IMR-90 (cell line): ENCODE measurements at regions not wholly inside any gene's neighbourhood (a gene's known extent, or its start where the extent isn't known, plus 50 kb on each side); places are given as distances from the start of the nearest gene placed in this dataset.

Experiments
- ATAC-seq: fragments of 200-7000 bp; cut with Tn5 transposase; 2 replicates; pipeline ENCODE4 v1.9.1; 2020; ENCODE audit warnings: low read depth, mild to moderate bottlenecking, moderate library complexity
- BruUV-seq: library from RNA; stranded (reverse); fragments of 400-500 nt; replicated peaks from 2 replicates; lab custom pipeline; 2021; lab: Mats Ljungman, UMichigan
- CTCF ChIA-PET: fragments of 300-600 bp; formaldehyde crosslinking; extraction: SDS; loops from one replicate; lab custom pipeline; 2021; ENCODE audit warnings: antibody characterized with exemption; lab: Yijun Ruan, JAX
- POLR2A ChIA-PET: fragments of 300-600 bp; sonication (Branson Sonifier 250); formaldehyde crosslinking; loops from one replicate; lab custom pipeline; 2022; ENCODE audit warnings: antibody characterized with exemption; ENCODE audit not compliant: unreplicated experiment; lab: Charles Lee
- DNase-seq: peaks from one replicate; pipeline ENCODE4 v3.0.0; 2013
- H2AFZ ChIP-seq: replicated peaks from 2 replicates; pipeline ENCODE3; 2013; ENCODE audit warnings: low read length, mild to moderate bottlenecking; ENCODE audit not compliant: poor library complexity
- H2AK5ac ChIP-seq: 2 replicates; pipeline ENCODE4 v1.6.1; 2013; ENCODE audit warnings: low read depth, low read length, inconsistent platforms
- H2AK9ac ChIP-seq: replicated peaks from 2 replicates; pipeline ENCODE3; 2013; ENCODE audit warnings: mild to moderate bottlenecking, low read depth, low read length, moderate library complexity; ENCODE audit not compliant: poor library complexity
- H2BK120ac ChIP-seq: 2 replicates; pipeline ENCODE4 v1.6.1; 2013; ENCODE audit warnings: low read depth, low read length, inconsistent platforms
- H2BK15ac ChIP-seq: 3 replicates; pipeline ENCODE4 v1.6.1; 2013; ENCODE audit warnings: low read depth, low read length, inconsistent platforms
- H2BK20ac ChIP-seq: 2 replicates; pipeline ENCODE4 v1.6.1; 2013; ENCODE audit warnings: low read depth, mild to moderate bottlenecking, inconsistent platforms, low read length, moderate library complexity
- H2BK5ac ChIP-seq: 2 replicates; pipeline ENCODE4 v1.6.1; 2013; ENCODE audit warnings: mild to moderate bottlenecking, low read depth, low read length, inconsistent platforms; ENCODE audit not compliant: poor library complexity, severe bottlenecking
- H3K14ac ChIP-seq: replicated peaks from 2 replicates; pipeline ENCODE4 v1.6.1; 2013; ENCODE audit warnings: low read depth, low read length, inconsistent platforms
- H3K18ac ChIP-seq: 2 replicates; pipeline ENCODE4 v1.6.1; 2013; ENCODE audit warnings: low read depth, low read length, control low read depth
- H3K23ac ChIP-seq: 2 replicates; pipeline ENCODE4 v1.6.1; 2013; ENCODE audit warnings: low read depth, low read length, inconsistent platforms
- H3K27ac ChIP-seq: 2 replicates; pipeline ENCODE4 v1.5.1; 2013; ENCODE audit warnings: mild to moderate bottlenecking, control low read depth, low read length; ENCODE audit not compliant: insufficient read depth
- H3K27me3 ChIP-seq: 2 replicates; pipeline ENCODE4 v1.6.1; 2013; ENCODE audit warnings: low read length; ENCODE audit not compliant: control insufficient read depth, insufficient read depth
- H3K36me3 ChIP-seq: 2 replicates; pipeline ENCODE4 v1.6.1; 2013; ENCODE audit warnings: low read length, mixed read lengths; ENCODE audit not compliant: control insufficient read depth, insufficient read depth
- H3K4ac ChIP-seq: 2 replicates; pipeline ENCODE4 v1.6.1; 2013; ENCODE audit warnings: low read depth, low read length, inconsistent platforms
- H3K4me1 ChIP-seq: 2 replicates; pipeline ENCODE4 v1.6.1; 2013; ENCODE audit warnings: low read length, mixed read lengths; ENCODE audit not compliant: control insufficient read depth, insufficient read depth
- H3K4me2 ChIP-seq: 2 replicates; pipeline ENCODE4 v1.6.1; 2013; ENCODE audit warnings: low read depth, mild to moderate bottlenecking, control low read depth, low read length, moderate library complexity
- H3K4me3 ChIP-seq: 2 replicates; pipeline ENCODE4 v1.5.1; 2013; ENCODE audit warnings: low read depth, mild to moderate bottlenecking, control low read depth, low read length, moderate library complexity; ENCODE audit not compliant: insufficient read depth
- H3K56ac ChIP-seq: 2 replicates; pipeline ENCODE4 v1.6.1; 2013; ENCODE audit warnings: low read length, inconsistent platforms; ENCODE audit not compliant: insufficient read depth; ENCODE audit errors: extremely low read depth
- H3K79me1 ChIP-seq, 2 experiments: 2 replicates each; pipeline ENCODE4 v1.6.1; 2013; ENCODE audit warnings: low read length in 2 of 2, inconsistent platforms in 1 of 2, low read depth in 1 of 2
- H3K9ac ChIP-seq: 2 replicates; pipeline ENCODE4 v1.6.1; 2013; ENCODE audit warnings: low read depth, low read length, control low read depth
- H3K9me1 ChIP-seq: 2 replicates; pipeline ENCODE4 v1.6.1; 2013; ENCODE audit warnings: low read length, inconsistent platforms; ENCODE audit not compliant: insufficient read depth
- H3K9me3 ChIP-seq: 2 replicates; pipeline ENCODE4 v1.6.1; 2013; ENCODE audit warnings: low read length; ENCODE audit not compliant: control insufficient read depth, insufficient read depth
- H4K20me1 ChIP-seq: 2 replicates; pipeline ENCODE4 v1.6.1; 2013; ENCODE audit warnings: low read length, inconsistent platforms; ENCODE audit not compliant: insufficient read depth
- H4K5ac ChIP-seq: 2 replicates; pipeline ENCODE4 v1.6.1; 2013; ENCODE audit warnings: mild to moderate bottlenecking, low read depth, low read length, control low read depth
- H4K8ac ChIP-seq, 2 experiments: 2 replicates each; pipeline ENCODE4 v1.6.1; 2013; ENCODE audit warnings: low read depth in 2 of 2, low read length in 2 of 2, control low read depth in 1 of 2, inconsistent platforms in 1 of 2
- H4K91ac ChIP-seq: 2 replicates; pipeline ENCODE4 v1.6.1; 2013; ENCODE audit warnings: low read depth, low read length, inconsistent platforms; ENCODE audit not compliant: insufficient read depth
- BHLHE40 ChIP-seq: fragments of 150-350 bp; IDR thresholded peaks from 2 replicates; pipeline ENCODE4 v1.6.1; 2016; ENCODE audit warnings: mild to moderate bottlenecking, low read depth, low read length
- CEBPB ChIP-seq: IDR thresholded peaks from 2 replicates; pipeline ENCODE4 v1.6.1; 2012; ENCODE audit warnings: low read depth, low read length, improper control_type of control experiment
- CHD1 ChIP-seq: IDR thresholded peaks from 2 replicates; pipeline ENCODE4 v1.6.1; 2012; ENCODE audit warnings: low read depth, low read length, improper control_type of control experiment
- CTCF ChIP-seq: conservative IDR thresholded peaks from 2 replicates; pipeline ENCODE4 v1.5.1; 2012; ENCODE audit warnings: mild to moderate bottlenecking, low read depth, low read length, improper control_type of control experiment
- ELK1 ChIP-seq: fragments of 150-350 bp; IDR thresholded peaks from 2 replicates; pipeline ENCODE4 v1.6.1; 2016; ENCODE audit warnings: low read depth, mild to moderate bottlenecking, low read length, moderate library complexity, borderline replicate concordance
- FOS ChIP-seq: fragments of 150-350 bp; IDR thresholded peaks from 2 replicates; pipeline ENCODE4 v1.6.1; 2016; ENCODE audit warnings: low read depth, low read length
- MAFK ChIP-seq: IDR thresholded peaks from 2 replicates; pipeline ENCODE4 v1.6.1; 2012; ENCODE audit warnings: low read depth, low read length, improper control_type of control experiment
- MAZ ChIP-seq: IDR thresholded peaks from 2 replicates; pipeline ENCODE4 v1.6.1; 2012; ENCODE audit warnings: low read depth, mild to moderate bottlenecking, low read length, improper control_type of control experiment, moderate library complexity, borderline replicate concordance
- MXI1 ChIP-seq: IDR thresholded peaks from 2 replicates; pipeline ENCODE4 v1.6.1; 2012; ENCODE audit warnings: low read depth, mild to moderate bottlenecking, low read length, moderate library complexity, borderline replicate concordance
- NFE2L2 ChIP-seq: fragments of 150-350 bp; IDR thresholded peaks from 2 replicates; pipeline ENCODE4 v1.6.1; 2016; ENCODE audit warnings: low read depth, mild to moderate bottlenecking, low read length
- POLR2A ChIP-seq: IDR thresholded peaks from 2 replicates; pipeline ENCODE4 v1.6.1; 2012; ENCODE audit warnings: mild to moderate bottlenecking, low read depth, low read length
- RAD21 ChIP-seq: IDR thresholded peaks from 2 replicates; pipeline ENCODE4 v1.6.1; 2012; ENCODE audit warnings: low read length, improper control_type of control experiment
- RCOR1 ChIP-seq: IDR thresholded peaks from 2 replicates; pipeline ENCODE4 v1.6.1; 2012; ENCODE audit warnings: mild to moderate bottlenecking, low read length, improper control_type of control experiment; ENCODE audit not compliant: insufficient replicate concordance
- RFX5 ChIP-seq: IDR thresholded peaks from 2 replicates; pipeline ENCODE4 v1.8.0; 2012; ENCODE audit warnings: low read depth, mild to moderate bottlenecking, low read length, moderate library complexity
- SMC3 ChIP-seq: fragments of 150-350 bp; IDR thresholded peaks from 2 replicates; pipeline ENCODE4 v1.6.1; 2016; ENCODE audit warnings: low read depth, mild to moderate bottlenecking, antibody characterized with exemption, low read length, moderate library complexity
- USF2 ChIP-seq: fragments of 150-350 bp; IDR thresholded peaks from 2 replicates; pipeline ENCODE4 v1.6.1; 2017; ENCODE audit warnings: mild to moderate bottlenecking, antibody characterized with exemption, low read length, low read depth
- WGBS, 2 experiments: methylation state at CpG; one replicate each; pipeline versions ENCODE4 v1.1.5 to v1.1.7; 2013; ENCODE audit warnings: missing lambda C conversion rate in 2 of 2; ENCODE audit not compliant: insufficient read length in 1 of 2; ENCODE audit errors: extremely low coverage in 2 of 2; 5-methylcytosine and 5-hydroxymethylcytosine counted together
- dilution Hi-C: fragments of 300-500 bp; cut with HindIII; formaldehyde crosslinking; loops from one replicate; pipeline ENCODE4 v1.14.3; 2018; ENCODE audit warnings: low sequenced_read_pairs; ENCODE audit not compliant: unreplicated experiment
- in situ Hi-C: fragments of 300-500 bp; cut with MboI; formaldehyde crosslinking; loops from 3 replicates; pipeline ENCODE4 v1.14.3; 2019; ENCODE audit warnings: low sequenced_read_pairs, inconsistent platforms, mixed read lengths
- intact Hi-C: fragments of 100-400 bp; cut with micrococcal nuclease; formaldehyde crosslinking; loops from 2 replicates; pipeline ENCODE4 v1.10.0; 2022

GRCh38 chr6:115582386-115582785 is 478.3 kb downstream of the FRK start:
- H2AK5ac ChIP-seq = no peak overlapping the region
- no peaks in the 10 kb centered on the region for H3K36me3 ChIP-seq
- no peak overlapping the region for H3K56ac ChIP-seq
- intact Hi-C loops (no loop called here), in situ Hi-C loops (no loop called here), dilution Hi-C loops (no loop called here)
- H3K9me3 ChIP-seq = no peaks in the 10 kb centered on the region
- no peak overlapping the region for H2AK9ac ChIP-seq
- CTCF ChIA-PET = no interaction called here
- no peak overlapping the region for H4K91ac ChIP-seq
- no peaks in the 10 kb centered on the region for H3K79me1 ChIP-seq
- H3K27ac ChIP-seq = no peak overlapping the region
- TF ChIP-seq RCOR1 (no peak), RFX5 (no peak), USF2 (no peak), MAZ (no peak), NFE2L2 (no peak), MXI1 (no peak), RAD21 (no peak), BHLHE40 (no peak), CHD1 (no peak), POLR2A (no peak), MAFK (no peak), CTCF (no peak), SMC3 (no peak), CEBPB (no peak), FOS (no peak), ELK1 (no peak)
- no peak overlapping the region for H2BK15ac ChIP-seq
- no peak overlapping the region for H3K18ac ChIP-seq
- no peak overlapping the region for H2BK120ac ChIP-seq
- DNase-seq (no peak), ATAC-seq (no peak)
- H3K4me1 ChIP-seq = no peaks in the 10 kb centered on the region
- no peak overlapping the region for H2BK20ac ChIP-seq
- H3K9ac ChIP-seq = no peak overlapping the region
- H2AFZ ChIP-seq = peak overlapping the region; percentile 1
- no peak overlapping the region for H4K8ac ChIP-seq
- no peaks in the 10 kb centered on the region for H3K9me1 ChIP-seq
- no peaks in the 10 kb centered on the region for H4K20me1 ChIP-seq
- no peaks in the 10 kb centered on the region for H3K27me3 ChIP-seq
- H4K5ac ChIP-seq = no peak overlapping the region
- WGBS, 2 experiments = 71 to 93% methylated on average over 1 of the region's 2 CpGs
- H3K4me2 ChIP-seq = no peak overlapping the region
- no peak overlapping the region for H3K4ac ChIP-seq
- H3K4me3 ChIP-seq = no peak overlapping the region
- no peak overlapping the region for H3K23ac ChIP-seq
- no peak overlapping the region for H2BK5ac ChIP-seq
- POLR2A ChIA-PET = no interaction called here
- H3K14ac ChIP-seq = no peak overlapping the region
- BruUV-seq = no TSS peak
